Breast epithelium (tissue), 4 donors: ENCODE measurements at regions not wholly inside any gene's neighbourhood (a gene's known extent, or its start where the extent isn't known, plus 50 kb on each side); places are given as distances from the start of the nearest gene placed in this dataset.

Experiments
- DNase-seq, 2 donors: peaks; one replicate each; pipeline ENCODE4 v3.0.0-alpha.2; 2019; ENCODE audit warnings: low spot score in 2 of 2
- H3K27ac ChIP-seq, 2 donors: fragments of 200-600 bp; sonication (generic) in 1 of 2; one replicate each; pipeline ENCODE4 v1.5.1; 2016 to 2019; ENCODE audit warnings: mild to moderate bottlenecking in 1 of 2
- H3K27me3 ChIP-seq, 2 donors: fragments of 200-600 bp; sonication (generic) in 1 of 2; one replicate each; pipeline versions ENCODE4 v1.5.1 to v1.6.0; 2017 to 2019; ENCODE audit warnings: control low read depth in 1 of 2, mild to moderate bottlenecking in 1 of 2
- H3K36me3 ChIP-seq: fragments of 200-600 bp; one replicate; pipeline ENCODE4 v1.5.1; 2019
- H3K4me1 ChIP-seq, 2 donors: fragments of 200-600 bp; sonication (generic); one replicate each; pipeline ENCODE4 v1.5.1; 2016 to 2019; ENCODE audit warnings: control low read depth in 1 of 2
- H3K4me3 ChIP-seq, 3 donors: fragments of 200-600 bp; sonication (generic); 1 replicate in 2 of 3; 2 replicates in 1 of 3; pipeline ENCODE4 v1.5.1; 2016 to 2019; ENCODE audit warnings: mild to moderate bottlenecking in 3 of 3, moderate library complexity in 2 of 3
- H3K9me3 ChIP-seq, 2 donors: fragments of 200-600 bp; sonication (generic) in 1 of 2; one replicate each; pipeline ENCODE4 v1.5.1; 2016 to 2019; ENCODE audit warnings: control low read depth in 1 of 2
- CTCF ChIP-seq, 3 donors: fragments of 450-650 bp; IDR thresholded peaks; one replicate each; pipeline ENCODE4 v1.5.1; 2016 to 2017; ENCODE audit warnings: antibody characterized with exemption in 3 of 3, mild to moderate bottlenecking in 3 of 3, moderate library complexity in 3 of 3
- POLR2A ChIP-seq: fragments of 450-650 bp; IDR thresholded peaks from one replicate; pipeline ENCODE4 v1.6.1; 2016; ENCODE audit warnings: antibody characterized with exemption, mild to moderate bottlenecking, moderate library complexity
- POLR2AphosphoS5 ChIP-seq, 3 donors: sonication (generic); formaldehyde crosslinking; IDR thresholded peaks; one replicate each; pipeline ENCODE4 v1.6.1; 2017; ENCODE audit warnings: antibody characterized with exemption in 3 of 3
- intact Hi-C: fragments of 100-400 bp; cut with DNase I; formaldehyde crosslinking; loops from one replicate; pipeline ENCODE4 v1.15.1; 2023; ENCODE audit warnings: low total_unique reads

DNA sequence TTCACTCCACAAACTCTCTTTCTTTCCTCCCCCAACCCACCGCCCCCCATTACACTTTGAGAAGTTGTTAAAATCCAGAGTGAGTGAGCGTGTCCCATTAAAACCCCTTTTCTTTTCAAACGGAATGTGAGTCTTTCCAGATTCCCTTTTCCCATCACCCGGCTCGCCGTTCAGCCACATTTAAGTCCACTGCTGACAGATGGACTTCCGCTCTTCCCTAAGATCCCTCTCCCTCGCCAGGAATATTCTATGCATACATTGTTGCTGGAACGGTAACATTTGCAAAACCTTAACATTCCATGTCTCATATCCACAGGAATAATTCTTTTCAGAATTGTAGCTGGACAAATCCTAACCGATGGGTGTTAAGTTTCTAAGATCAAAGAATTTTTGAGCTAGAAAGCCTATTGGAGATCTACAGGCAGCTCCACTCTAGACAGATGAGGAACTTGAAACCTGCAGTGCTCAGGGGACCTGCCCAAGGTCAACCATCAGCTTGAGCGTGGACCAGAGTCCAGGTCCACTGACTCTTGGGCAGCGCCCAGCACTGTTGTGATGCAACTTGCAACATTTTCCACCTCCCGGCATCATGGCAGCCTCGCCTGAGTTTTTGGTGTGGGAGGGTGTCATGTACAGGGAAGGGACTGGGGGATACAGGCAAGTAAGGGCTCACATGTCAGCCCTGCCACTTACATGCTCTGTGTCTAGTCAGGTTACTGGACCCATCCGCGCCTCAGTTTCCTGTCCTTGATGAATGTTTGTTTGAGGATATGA, 500.1 kb downstream of the CCDC171 start:
- intact Hi-C loops: no loop called here
- no peak for DNase-seq
- no peaks in the 10 kb centered on the region for H3K4me1 ChIP-seq
- H3K9me3 ChIP-seq: no peaks in the 10 kb centered on the region
- TF ChIP-seq POLR2A: no peak
- no peak for TF ChIP-seq CTCF (IDR thresholded peaks at IDR 0.05)
- TF ChIP-seq POLR2AphosphoS5 (IDR thresholded peaks at IDR 0.05): no peak
- H3K27ac ChIP-seq: no peak overlapping the region
- no peak overlapping the region for H3K4me3 ChIP-seq
- no peaks in the 10 kb centered on the region for H3K36me3 ChIP-seq
- H3K27me3 ChIP-seq: no peaks in the 10 kb centered on the region

- no peak for DNase-seq
- H3K9me3 ChIP-seq: no peaks in the 10 kb centered on the region
- H3K4me3 ChIP-seq: no peak overlapping the region
- intact Hi-C loops: no loop called here
- H3K36me3 ChIP-seq: no peaks in the 10 kb centered on the region
- TF ChIP-seq POLR2A: no peak
- TF ChIP-seq POLR2AphosphoS5 (IDR thresholded peaks at IDR 0.05): no peak
- TF ChIP-seq CTCF (IDR thresholded peaks at IDR 0.05): no peak
- H3K27ac ChIP-seq: no peak overlapping the region
- H3K27me3 ChIP-seq: no peaks in the 10 kb centered on the region
- no peaks in the 10 kb centered on the region for H3K4me1 ChIP-seq
Observed at GRCh38 chr9:16057541-16057940, 504.7 kb downstream of the CCDC171 start.

- Histone ChIP-seq H3K4me3 (no peak overlapping the region), H3K9me3 (no peaks in the 10 kb centered on the region), H3K36me3 (no peaks in the 10 kb centered on the region), H3K27ac (no peak overlapping the region), H3K4me1 (no peaks in the 10 kb centered on the region), H3K27me3 (no peaks in the 10 kb centered on the region)
- intact Hi-C loops: no loop called here
- no peak for TF ChIP-seq POLR2A
- no peak for TF ChIP-seq POLR2AphosphoS5 (IDR thresholded peaks at IDR 0.05)
- TF ChIP-seq CTCF (IDR thresholded peaks at IDR 0.05): no peak
- no peak for DNase-seq
Observed at GRCh38 chr9:16058131-16058549, 505.3 kb downstream of the CCDC171 start.

DNA sequence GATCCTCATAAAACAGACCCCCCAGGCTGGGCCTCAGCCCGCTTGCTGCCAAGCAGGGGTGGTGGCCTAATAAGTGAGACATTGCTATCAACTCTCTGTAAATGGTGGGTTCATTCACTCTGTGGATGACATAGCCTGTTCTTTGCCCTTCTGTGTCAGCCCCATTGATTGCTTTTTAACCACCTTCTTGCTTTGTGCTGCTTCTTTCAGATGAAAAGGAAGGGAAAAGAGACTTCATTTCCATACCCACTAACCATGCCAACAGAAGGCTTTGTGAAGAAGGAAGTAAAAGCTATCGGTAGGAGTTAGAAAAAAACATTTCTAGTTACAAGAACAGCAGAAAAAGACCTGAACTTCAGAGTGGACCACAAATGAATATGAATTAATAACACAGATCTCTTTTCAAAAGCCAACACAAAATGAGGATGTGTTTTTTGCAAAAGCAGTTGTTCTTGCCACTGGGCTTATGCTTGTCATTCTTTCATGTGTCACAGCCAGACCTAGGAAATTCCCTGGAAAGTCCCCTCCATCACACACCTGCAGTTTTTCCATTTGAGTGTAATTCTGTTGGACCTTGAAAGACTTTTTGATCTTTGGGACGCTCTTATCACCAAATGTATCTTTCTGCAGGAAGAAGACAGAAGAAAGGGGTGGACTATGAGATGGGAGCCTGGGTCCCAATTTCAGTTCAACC, 507.7 kb downstream of the CCDC171 start:
- no peak for DNase-seq
- Histone ChIP-seq H3K27ac (no peak overlapping the region), H3K9me3 (no peaks in the 10 kb centered on the region), H3K36me3 (no peaks in the 10 kb centered on the region), H3K4me1 (no peaks in the 10 kb centered on the region), H3K27me3 (no peaks in the 10 kb centered on the region), H3K4me3 (no peak overlapping the region)
- TF ChIP-seq POLR2A: no peak
- no peak for TF ChIP-seq POLR2AphosphoS5 (IDR thresholded peaks at IDR 0.05)
- TF ChIP-seq CTCF (IDR thresholded peaks at IDR 0.05): no peak
- intact Hi-C loops: no loop called here

DNA sequence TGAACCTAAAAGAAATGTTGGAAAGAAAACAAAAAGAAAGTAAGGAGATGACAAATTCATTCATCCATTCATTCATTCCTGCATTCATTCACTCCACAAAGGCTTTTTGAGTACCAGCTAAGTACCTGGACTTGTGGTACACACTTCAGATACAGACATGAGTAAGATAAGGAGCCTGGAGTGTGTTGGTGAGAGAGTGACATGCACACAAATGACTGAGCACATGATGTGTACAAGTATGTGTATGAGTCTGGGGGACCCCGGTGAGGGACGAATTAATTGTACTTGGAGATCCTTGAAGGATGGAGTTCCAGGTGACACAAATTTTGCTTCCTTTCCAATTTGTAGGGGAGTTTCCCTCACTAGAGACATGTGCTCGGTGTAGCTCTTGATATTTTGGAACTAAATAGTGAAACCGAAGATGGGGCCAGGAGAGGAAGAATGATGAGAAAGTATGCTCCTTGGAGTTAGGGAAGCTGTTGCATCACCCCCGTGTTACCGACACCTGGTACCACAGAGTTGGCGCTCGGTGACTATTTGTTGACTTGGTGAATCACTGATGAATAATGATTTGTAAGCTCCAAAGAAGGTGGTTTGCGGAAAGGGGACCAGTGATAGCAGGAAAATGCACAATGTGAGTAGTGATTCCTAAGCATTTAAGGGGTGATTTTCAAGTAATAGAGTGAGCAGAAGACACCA, 509.8 kb downstream of the CCDC171 start:
- intact Hi-C loops: no loop called here
- Histone ChIP-seq H3K36me3 (no peaks in the 10 kb centered on the region), H3K4me1 (no peaks in the 10 kb centered on the region), H3K27me3 (no peaks in the 10 kb centered on the region), H3K4me3 (no peak overlapping the region), H3K27ac (no peak overlapping the region), H3K9me3 (no peaks in the 10 kb centered on the region)
- DNase-seq: no peak
- TF ChIP-seq CTCF (IDR thresholded peaks at IDR 0.05): no peak
- no peak for TF ChIP-seq POLR2A
- no peak for TF ChIP-seq POLR2AphosphoS5 (IDR thresholded peaks at IDR 0.05)
